Nephron (organoid): ENCODE measurements at regions not wholly inside any gene's neighbourhood (a gene's known extent, or its start where the extent isn't known, plus 50 kb on each side); places are given as distances from the start of the nearest gene placed in this dataset.

ENCODE experiments used
- H3K27ac Mint-ChIP-seq, 3 experiments: 2 replicates each; pipeline ENCODE4 v1.8.0; 2020; ENCODE audit warnings: mixed read lengths in 3 of 3, mild to moderate bottlenecking in 2 of 3, moderate library complexity in 1 of 3
- H3K27me3 Mint-ChIP-seq: 2 replicates; pipeline ENCODE4 v1.8.0; 2021; ENCODE audit warnings: low read depth, mild to moderate bottlenecking, moderate library complexity, mixed read lengths
- H3K36me3 Mint-ChIP-seq: 2 replicates; pipeline ENCODE4 v1.8.0; 2020; ENCODE audit warnings: low read depth, mixed read lengths
- H3K4me1 Mint-ChIP-seq: 2 replicates; pipeline ENCODE4 v1.8.0; 2020; ENCODE audit warnings: mixed read lengths
- H3K4me3 Mint-ChIP-seq, 3 experiments: 2 replicates each; pipeline ENCODE4 v1.8.0; 2020; ENCODE audit warnings: mild to moderate bottlenecking in 3 of 3, mixed read lengths in 3 of 3, moderate library complexity in 2 of 3
- H3K9me3 Mint-ChIP-seq: 2 replicates; pipeline ENCODE4 v1.8.0; 2020; ENCODE audit warnings: mixed read lengths
- CTCF ChIP-seq, 3 experiments: fragments of 200-600 bp; sonication (generic); IDR thresholded peaks; one replicate each; pipeline ENCODE4 v1.5.0; 2021; ENCODE audit warnings: antibody characterized with exemption in 3 of 3; ENCODE audit not compliant: unreplicated experiment in 3 of 3

- peaks cover 11% of the 10 kb centered on the region for H3K27me3 Mint-ChIP-seq
- no peaks in the 10 kb centered on the region for H3K9me3 Mint-ChIP-seq
- no peak overlapping the region for H3K27ac Mint-ChIP-seq
- H3K4me3 Mint-ChIP-seq = no peak overlapping the region
- TF ChIP-seq CTCF (IDR thresholded peaks at IDR 0.05; ENCODE audit: unreplicated experiment in 3 of 3) = no peak
- H3K4me1 Mint-ChIP-seq = peaks cover 8% of the 10 kb centered on the region
- no peaks in the 10 kb centered on the region for H3K36me3 Mint-ChIP-seq
These were observed 76.3 kb upstream of the MAMDC2 start for GRCh38 chr9:69967344-69967743.

- peaks cover 19% of the 10 kb centered on the region for H3K4me1 Mint-ChIP-seq
- no peak overlapping the region for H3K27ac Mint-ChIP-seq
- no peak overlapping the region for H3K4me3 Mint-ChIP-seq
- TF ChIP-seq CTCF (IDR thresholded peaks at IDR 0.05; ENCODE audit: unreplicated experiment in 3 of 3) = no peak
- peaks cover 11% of the 10 kb centered on the region for H3K27me3 Mint-ChIP-seq
- H3K9me3 Mint-ChIP-seq = no peaks in the 10 kb centered on the region
- H3K36me3 Mint-ChIP-seq = no peaks in the 10 kb centered on the region
These were observed 73.6 kb upstream of the MAMDC2 start for GRCh38 chr9:69970001-69970533.

- H3K4me3 Mint-ChIP-seq = no peak overlapping the region
- H3K9me3 Mint-ChIP-seq = no peaks in the 10 kb centered on the region
- no peaks in the 10 kb centered on the region for H3K36me3 Mint-ChIP-seq
These were observed 71.8 kb upstream of the MAMDC2 start for GRCh38 chr9:69971643-69972449.

GRCh38 chr9:69975681-69976080 is 68.0 kb upstream of the MAMDC2 start:
- peaks cover 41% of the 10 kb centered on the region for H3K4me1 Mint-ChIP-seq
- H3K27me3 Mint-ChIP-seq = peaks cover 7% of the 10 kb centered on the region
- H3K27ac Mint-ChIP-seq = peak overlapping the region; percentile 11 to 78 (median 41)
- H3K4me3 Mint-ChIP-seq = no peak overlapping the region
- no peaks in the 10 kb centered on the region for H3K9me3 Mint-ChIP-seq
- no peaks in the 10 kb centered on the region for H3K36me3 Mint-ChIP-seq
- no peak for TF ChIP-seq CTCF (IDR thresholded peaks at IDR 0.05; ENCODE audit: unreplicated experiment in 3 of 3)

More at GRCh38 chr9:69971643-69972449, 71.8 kb upstream of the MAMDC2 start:
- Mint-ChIP-seq H3K27ac (peak overlapping the region in 1 of 3 experiments; percentile 24), H3K27me3 (peaks cover 7% of the 10 kb centered on the region), H3K4me1 (peaks cover 32% of the 10 kb centered on the region)
- peak; percentile 77 to 86 (median 83) for TF ChIP-seq CTCF (IDR thresholded peaks at IDR 0.05; ENCODE audit: unreplicated experiment in 3 of 3)

- no peak overlapping the region for H3K4me3 Mint-ChIP-seq
- peaks cover 7% of the 10 kb centered on the region for H3K27me3 Mint-ChIP-seq
- peak overlapping the region; percentile 11 to 78 (median 41) for H3K27ac Mint-ChIP-seq
- TF ChIP-seq CTCF (IDR thresholded peaks at IDR 0.05; ENCODE audit: unreplicated experiment in 3 of 3) = no peak
- no peaks in the 10 kb centered on the region for H3K36me3 Mint-ChIP-seq
- no peaks in the 10 kb centered on the region for H3K9me3 Mint-ChIP-seq
- peaks cover 46% of the 10 kb centered on the region for H3K4me1 Mint-ChIP-seq
These were observed 67.5 kb upstream of the MAMDC2 start for GRCh38 chr9:69976152-69976551.
